Peyer's patch (tissue), 4 donors: ENCODE measurements at regions not wholly inside any gene's neighbourhood (a gene's known extent, or its start where the extent isn't known, plus 50 kb on each side); places are given as distances from the start of the nearest gene placed in this dataset.

Experiments
- POLR2A ChIP-seq, 2 donors: fragments of 450-650 bp; IDR thresholded peaks; one replicate each; pipeline ENCODE4 v1.5.1; 2017; ENCODE audit warnings: antibody characterized with exemption in 2 of 2, mild to moderate bottlenecking in 2 of 2, moderate library complexity in 2 of 2
- TF ChIP-seq, protein P1 (sequence below), 6 experiments: fragments of 450-650 bp in 4 of 6; fragments of 200-600 bp in 2 of 6; sonication (generic) in 1 of 6; IDR thresholded peaks; one replicate each; pipeline ENCODE4 v1.5.1; 2017 to 2019; ENCODE audit warnings: antibody characterized with exemption in 6 of 6, mild to moderate bottlenecking in 3 of 6, moderate library complexity in 1 of 6

DNA sequence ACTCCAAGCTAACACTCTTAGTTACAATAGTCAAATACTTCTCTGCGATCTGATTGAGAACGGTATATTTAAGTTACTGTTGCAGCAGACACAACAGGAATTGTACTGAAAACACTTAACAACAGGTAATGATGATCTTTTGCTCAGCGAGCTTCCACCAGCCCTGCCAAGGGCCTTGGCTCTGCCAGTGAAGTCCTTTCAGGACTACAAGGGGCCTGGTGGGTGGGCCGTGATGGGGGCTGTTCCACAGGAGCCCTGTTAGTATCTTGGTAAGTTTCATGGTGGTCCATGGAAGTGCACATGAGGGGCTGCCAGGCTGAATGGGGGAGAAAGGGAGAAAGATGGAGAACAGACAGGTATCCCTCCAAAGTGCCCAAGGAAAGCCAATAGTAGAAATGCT lies 178.6 kb upstream of the DOK6 start:
- TF ChIP-seq, protein P1, sequence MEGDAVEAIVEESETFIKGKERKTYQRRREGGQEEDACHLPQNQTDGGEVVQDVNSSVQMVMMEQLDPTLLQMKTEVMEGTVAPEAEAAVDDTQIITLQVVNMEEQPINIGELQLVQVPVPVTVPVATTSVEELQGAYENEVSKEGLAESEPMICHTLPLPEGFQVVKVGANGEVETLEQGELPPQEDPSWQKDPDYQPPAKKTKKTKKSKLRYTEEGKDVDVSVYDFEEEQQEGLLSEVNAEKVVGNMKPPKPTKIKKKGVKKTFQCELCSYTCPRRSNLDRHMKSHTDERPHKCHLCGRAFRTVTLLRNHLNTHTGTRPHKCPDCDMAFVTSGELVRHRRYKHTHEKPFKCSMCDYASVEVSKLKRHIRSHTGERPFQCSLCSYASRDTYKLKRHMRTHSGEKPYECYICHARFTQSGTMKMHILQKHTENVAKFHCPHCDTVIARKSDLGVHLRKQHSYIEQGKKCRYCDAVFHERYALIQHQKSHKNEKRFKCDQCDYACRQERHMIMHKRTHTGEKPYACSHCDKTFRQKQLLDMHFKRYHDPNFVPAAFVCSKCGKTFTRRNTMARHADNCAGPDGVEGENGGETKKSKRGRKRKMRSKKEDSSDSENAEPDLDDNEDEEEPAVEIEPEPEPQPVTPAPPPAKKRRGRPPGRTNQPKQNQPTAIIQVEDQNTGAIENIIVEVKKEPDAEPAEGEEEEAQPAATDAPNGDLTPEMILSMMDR (IDR thresholded peaks at IDR 0.05), result no peak
- TF ChIP-seq POLR2A (IDR thresholded peaks at IDR 0.05), result no peak
